Adrenal gland (tissue), 9 donors: ENCODE measurements at regions not wholly inside any gene's neighbourhood (a gene's known extent, or its start where the extent isn't known, plus 50 kb on each side); places are given as distances from the start of the nearest gene placed in this dataset.
"Not testable (repeated sequence)": the region's sequence is repeated elsewhere in the genome, so short reads cannot be mapped to it uniquely, and the experiment has no call there.

Source experiments
- DNase-seq, 7 donors: peaks; one replicate each; pipeline ENCODE4 v3.0.0-alpha.2; 2019 to 2020
- H3K27ac ChIP-seq, 5 donors: fragments of 200-600 bp; sonication (generic) in 4 of 5; 1 replicate in 3 of 5; 2 replicates in 2 of 5; pipeline versions ENCODE4 v1.5.1 to v1.8.0; 2016 to 2020; ENCODE audit warnings: mild to moderate bottlenecking in 1 of 5
- H3K27me3 ChIP-seq: fragments of 200-600 bp; 2 replicates; pipeline ENCODE4 v1.8.0; 2021
- H3K36me3 ChIP-seq, 2 donors: fragments of 200-600 bp; replicated peaks in 1 of 2; 1 replicate in 1 of 2; 2 replicates in 1 of 2; pipeline versions ENCODE4 v1.5.1 to v1.8.0; 2018 to 2022
- H3K4me1 ChIP-seq, 2 donors: fragments of 200-600 bp; replicated peaks in 1 of 2; 1 replicate in 1 of 2; 2 replicates in 1 of 2; pipeline versions ENCODE4 v1.5.1 to v1.8.0; 2018 to 2021
- H3K4me3 ChIP-seq, 4 donors: fragments of 200-600 bp; sonication (generic) in 3 of 4; one replicate each; pipeline ENCODE4 v1.5.1; 2016 to 2018
- H3K9me3 ChIP-seq, 3 donors: fragments of 200-600 bp; sonication (generic) in 1 of 3; replicated peaks in 1 of 3; 1 replicate in 2 of 3; 2 replicates in 1 of 3; pipeline versions ENCODE4 v1.5.1 to v1.8.0; 2016 to 2021
- POLR2A ChIP-seq, 2 donors: fragments of 450-650 bp; IDR thresholded peaks; one replicate each; pipeline ENCODE4 v1.6.1; 2017; ENCODE audit warnings: antibody characterized with exemption in 2 of 2, mild to moderate bottlenecking in 2 of 2, moderate library complexity in 1 of 2
- WGBS, 4 donors: extraction: QIAGEN DNeasy Blood & Tissue Kit in 2 of 4; methylation state at CpG; one replicate each; pipeline versions ENCODE4 v1.1.5 to v1.1.7; 2013 to 2017; 5-methylcytosine and 5-hydroxymethylcytosine counted together
- intact Hi-C, 2 donors: fragments of 100-400 bp; cut with DNase I; formaldehyde crosslinking; loops; one replicate each; pipeline versions ENCODE4 v1.14.1 to v1.15.0; 2022 to 2023
- TF ChIP-seq, protein P1 (sequence below), 6 experiments: fragments of 450-650 bp in 4 of 6; fragments of 200-600 bp in 2 of 6; sonication (generic) in 1 of 6; IDR thresholded peaks; 1 replicate in 5 of 6; 2 replicates in 1 of 6; pipeline versions ENCODE4 v1.5.1 to v1.8.0; 2016 to 2021; ENCODE audit warnings: antibody characterized with exemption in 6 of 6, mild to moderate bottlenecking in 2 of 6, moderate library complexity in 1 of 6
- donor health status: healthy with polysubstance abuse.
- donor health status: Bipolar disorder and iron deficiency.
- donor health status: DM: yes; HTN: yes; CAD: no.
- donor health status: DM: no; HTN: no; CAD: no.
- donor health status: DM: no; HTN: no; CAD: no.

DNA sequence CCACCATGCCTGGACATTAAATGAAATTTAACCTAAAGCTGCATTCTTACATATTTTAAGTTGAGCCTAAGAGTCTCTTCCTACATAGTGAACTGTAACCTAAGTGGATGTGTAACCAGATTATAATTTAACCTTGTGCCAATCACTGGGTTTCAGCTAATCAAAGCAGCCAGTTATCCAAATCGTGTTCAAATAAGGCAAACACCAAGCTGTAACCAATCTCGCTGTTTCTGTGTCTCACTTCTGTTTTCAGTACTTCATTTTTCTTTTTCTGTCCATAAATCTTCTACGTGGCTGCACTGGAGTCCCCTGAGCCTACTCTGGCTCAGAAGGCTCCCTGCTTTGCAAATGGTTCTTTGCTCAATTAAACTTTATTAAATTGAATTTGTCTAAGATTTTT is 186.1 kb upstream of the CNTN6 start:
- intact Hi-C loops = no loop called here
- 37 to 51% (median 44%) methylated on average over 3 of the region's 3 CpGs for WGBS, 4 donors
- Histone ChIP-seq H3K9me3 (peaks cover 0 to 10% (median 8%) of the 10 kb centered on the region in 3 donors), H3K36me3 (no peaks in the 10 kb centered on the region), H3K4me1 (no peaks in the 10 kb centered on the region), H3K27ac (no peak overlapping the region), H3K4me3 (no peak overlapping the region), H3K27me3 (no peaks in the 10 kb centered on the region)
- DNase-seq = no peak
- TF ChIP-seq POLR2A (IDR thresholded peaks at IDR 0.05) = no peak
- TF ChIP-seq, protein P1, sequence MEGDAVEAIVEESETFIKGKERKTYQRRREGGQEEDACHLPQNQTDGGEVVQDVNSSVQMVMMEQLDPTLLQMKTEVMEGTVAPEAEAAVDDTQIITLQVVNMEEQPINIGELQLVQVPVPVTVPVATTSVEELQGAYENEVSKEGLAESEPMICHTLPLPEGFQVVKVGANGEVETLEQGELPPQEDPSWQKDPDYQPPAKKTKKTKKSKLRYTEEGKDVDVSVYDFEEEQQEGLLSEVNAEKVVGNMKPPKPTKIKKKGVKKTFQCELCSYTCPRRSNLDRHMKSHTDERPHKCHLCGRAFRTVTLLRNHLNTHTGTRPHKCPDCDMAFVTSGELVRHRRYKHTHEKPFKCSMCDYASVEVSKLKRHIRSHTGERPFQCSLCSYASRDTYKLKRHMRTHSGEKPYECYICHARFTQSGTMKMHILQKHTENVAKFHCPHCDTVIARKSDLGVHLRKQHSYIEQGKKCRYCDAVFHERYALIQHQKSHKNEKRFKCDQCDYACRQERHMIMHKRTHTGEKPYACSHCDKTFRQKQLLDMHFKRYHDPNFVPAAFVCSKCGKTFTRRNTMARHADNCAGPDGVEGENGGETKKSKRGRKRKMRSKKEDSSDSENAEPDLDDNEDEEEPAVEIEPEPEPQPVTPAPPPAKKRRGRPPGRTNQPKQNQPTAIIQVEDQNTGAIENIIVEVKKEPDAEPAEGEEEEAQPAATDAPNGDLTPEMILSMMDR (IDR thresholded peaks at IDR 0.05) = no peak

- WGBS, 4 donors = 60 to 65% (median 63%) methylated on average over 2 of the region's 2 CpGs
- Histone ChIP-seq H3K27me3 (no peaks in the 10 kb centered on the region), H3K27ac (no peak overlapping the region), H3K9me3 (no peaks in the 10 kb centered on the region), H3K4me3 (no peak overlapping the region), H3K4me1 (no peaks in the 10 kb centered on the region), H3K36me3 (no peaks in the 10 kb centered on the region)
- intact Hi-C loops = no loop called here
- no peak for DNase-seq
- TF ChIP-seq, protein P1 (IDR thresholded peaks at IDR 0.05) = no peak
- no peak for TF ChIP-seq POLR2A (IDR thresholded peaks at IDR 0.05)
Observed at GRCh38 chr3:908839-909238, 184.0 kb upstream of the CNTN6 start.

DNA sequence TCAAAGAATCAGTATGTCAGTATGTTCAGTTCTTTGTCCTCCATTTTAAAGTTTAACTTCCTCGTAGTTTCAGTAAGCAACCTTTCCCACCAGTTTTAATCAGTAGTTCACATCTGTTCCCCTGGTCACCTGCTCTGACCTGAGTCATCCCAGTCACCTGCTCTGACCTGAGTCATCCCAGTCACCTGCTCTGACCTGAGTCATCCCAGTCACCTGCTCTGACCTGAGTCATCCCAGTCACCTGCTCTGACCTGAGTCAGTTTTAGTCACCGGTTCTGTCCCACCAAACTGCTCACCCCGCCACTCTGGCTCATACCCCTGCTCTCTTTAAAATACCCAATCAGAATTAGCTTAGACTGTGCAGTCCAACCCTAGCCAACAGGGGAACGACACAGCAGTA is 180.1 kb upstream of the CNTN6 start:
- DNase-seq, H3K36me3 ChIP-seq, H3K4me1 ChIP-seq, H3K4me3 ChIP-seq, H3K9me3 ChIP-seq, H3K27ac ChIP-seq, intact Hi-C loops, H3K27me3 ChIP-seq: not testable (repeated sequence)
- 74 to 82% (median 79%) methylated on average over 4 of the region's 4 CpGs for WGBS, 4 donors

- no peaks in the 10 kb centered on the region for H3K4me1 ChIP-seq
- intact Hi-C loops = no loop called here
- no peaks in the 10 kb centered on the region for H3K36me3 ChIP-seq
- H3K27me3 ChIP-seq = no peaks in the 10 kb centered on the region
- no peak for DNase-seq
- no peak overlapping the region for H3K27ac ChIP-seq
- H3K9me3 ChIP-seq = no peaks in the 10 kb centered on the region
- H3K4me3 ChIP-seq = no peak overlapping the region
- TF ChIP-seq POLR2A (IDR thresholded peaks at IDR 0.05) = no peak
- TF ChIP-seq, protein P1 (IDR thresholded peaks at IDR 0.05) = no peak
- 87 to 89% (median 88%) methylated on average over 4 of the region's 4 CpGs for WGBS, 4 donors
Observed at GRCh38 chr3:923161-923910, 169.5 kb upstream of the CNTN6 start.

DNA sequence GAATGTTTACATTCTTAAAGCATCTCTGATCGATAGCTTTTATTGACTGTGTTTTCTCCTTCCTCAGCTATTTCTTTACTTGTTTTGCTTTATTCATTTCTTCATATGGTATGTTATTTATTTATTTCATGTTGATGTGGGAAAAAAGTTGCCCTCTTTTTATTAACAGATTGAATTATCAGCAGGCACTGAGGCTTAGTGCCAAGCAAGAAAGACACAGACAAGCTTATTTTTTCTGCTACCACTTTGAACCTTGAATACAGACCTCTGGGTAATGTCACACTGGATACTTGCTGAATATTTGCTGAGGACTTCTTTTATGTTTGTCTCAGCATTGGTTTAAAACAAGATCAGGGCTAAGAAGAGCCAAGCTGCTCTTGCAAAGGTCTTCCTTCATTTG is 162.0 kb upstream of the CNTN6 start:
- Histone ChIP-seq H3K4me3 (no peak overlapping the region), H3K27ac (no peak overlapping the region), H3K27me3 (no peaks in the 10 kb centered on the region), H3K4me1 (no peaks in the 10 kb centered on the region), H3K9me3 (no peaks in the 10 kb centered on the region), H3K36me3 (no peaks in the 10 kb centered on the region)
- intact Hi-C loops = no loop called here
- no peak for DNase-seq
- TF ChIP-seq, protein P1 (IDR thresholded peaks at IDR 0.05) = no peak
- TF ChIP-seq POLR2A (IDR thresholded peaks at IDR 0.05) = no peak
- 63 to 96% (median 73%) methylated on average over 1 of the region's 1 CpG for WGBS, 4 donors
